NCI-H187 treated with DMSO at 0.1 percent for 48 hours (cell line): ENCODE measurements at regions not wholly inside any gene's neighbourhood (a gene's known extent, or its start where the extent isn't known, plus 50 kb on each side); places are given as distances from the start of the nearest gene placed in this dataset.

ENCODE experiments used
- DNase-seq: peaks from one replicate; lab custom pipeline; 2025; lab: John Stamatoyannopoulos, UW

DNA sequence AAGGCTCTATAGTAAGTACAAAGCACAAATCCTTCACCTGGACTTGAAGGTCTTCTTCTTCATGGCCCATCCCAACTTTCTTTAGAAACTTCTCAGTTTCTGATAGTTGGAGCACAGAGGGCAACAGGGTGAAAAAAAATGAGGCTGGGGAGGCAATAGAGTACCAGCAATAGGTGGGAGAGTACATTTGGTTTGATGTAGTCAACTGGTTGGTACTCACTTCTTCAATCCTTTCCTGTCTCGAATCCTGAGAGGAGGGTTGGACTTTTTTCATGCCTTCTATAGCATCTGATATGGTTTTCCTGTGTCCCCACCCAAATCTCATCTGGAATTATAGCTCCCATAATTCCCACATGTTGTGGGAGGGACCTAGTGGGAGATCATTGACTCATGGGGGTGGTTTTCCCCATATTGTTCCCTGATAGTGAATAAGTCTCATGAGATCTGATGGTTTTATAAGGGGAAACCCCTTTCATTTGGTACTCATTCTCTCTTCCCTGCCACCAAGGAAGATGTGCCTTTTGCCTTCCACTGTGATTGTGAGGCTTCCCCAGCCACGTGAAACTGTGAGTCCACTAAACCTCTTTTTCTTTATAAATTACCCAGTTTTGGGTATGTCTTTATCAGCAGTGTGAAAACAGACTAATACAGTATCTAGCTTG lies 75.9 kb upstream of the LCLAT1 start:
- DNase-seq, result no peak

DNA sequence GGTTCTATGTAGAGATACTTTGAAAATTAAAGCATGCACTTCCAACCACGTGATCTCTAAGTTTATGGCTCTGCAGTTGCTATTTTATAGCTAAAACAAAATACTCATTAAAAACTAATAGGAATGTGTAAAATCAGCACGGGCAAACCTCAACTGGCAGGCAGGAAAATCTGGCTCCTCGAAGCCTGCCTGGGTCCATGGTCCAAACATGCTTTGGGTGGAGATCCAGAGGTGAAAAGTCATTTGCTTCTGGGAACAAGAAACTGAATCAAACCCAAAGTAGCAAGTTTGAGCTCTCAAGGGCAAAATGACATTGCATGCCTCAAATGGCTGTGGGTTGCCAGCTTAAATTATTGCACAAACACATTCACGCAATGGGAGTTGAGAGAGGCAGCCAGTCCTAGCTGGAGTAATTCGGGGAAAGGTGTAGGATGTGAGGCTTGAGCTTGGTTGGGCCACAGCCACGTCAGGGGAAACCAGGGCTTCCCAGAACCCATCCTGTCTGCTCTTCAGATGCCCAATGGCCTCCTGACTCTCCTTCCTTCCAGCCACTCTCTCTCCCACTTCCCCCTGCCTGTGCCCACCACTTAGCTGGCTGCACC lies 75.2 kb upstream of the LCLAT1 start:
- no peak for DNase-seq

DNA sequence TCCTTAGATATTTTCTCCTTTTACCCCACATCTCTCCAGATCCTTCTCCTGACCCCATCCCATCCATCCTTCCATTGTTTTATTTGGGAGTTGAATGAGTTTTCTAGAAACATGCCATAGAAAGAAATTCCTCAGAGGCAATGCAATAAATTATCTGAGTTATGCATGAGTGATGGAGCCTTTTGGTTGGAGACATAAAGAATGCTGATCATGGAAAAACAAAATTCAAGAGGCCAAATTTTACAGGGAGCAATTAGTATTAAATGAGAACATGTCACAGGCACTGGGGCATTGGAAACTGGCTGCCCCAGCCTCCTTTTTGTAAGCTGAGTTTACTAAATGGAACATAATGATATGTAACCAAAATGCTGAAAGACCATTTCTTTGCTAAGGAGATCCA lies 74.2 kb upstream of the LCLAT1 start:
- DNase-seq, result no peak

DNA sequence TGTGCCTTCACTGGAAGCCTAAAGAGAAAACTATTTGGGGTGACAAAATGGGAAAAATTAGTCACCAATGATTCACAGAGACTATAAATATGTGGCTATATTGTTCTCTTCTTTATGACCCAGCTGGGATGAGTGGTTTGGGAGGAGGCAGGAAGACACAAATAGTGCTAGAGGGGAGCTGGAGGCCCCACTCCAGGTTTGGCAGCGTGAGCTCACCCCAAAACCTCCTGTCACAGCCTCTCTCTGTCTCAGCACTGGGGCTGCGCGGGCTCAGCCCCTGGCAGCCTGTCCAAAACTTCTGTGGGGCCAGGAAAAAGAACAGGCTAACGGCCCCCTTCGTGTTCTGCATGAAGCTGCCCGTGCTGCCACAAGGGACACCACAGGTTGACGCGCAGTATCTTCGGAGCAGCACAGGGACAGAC lies 73.2 kb upstream of the LCLAT1 start:
- no peak for DNase-seq

DNA sequence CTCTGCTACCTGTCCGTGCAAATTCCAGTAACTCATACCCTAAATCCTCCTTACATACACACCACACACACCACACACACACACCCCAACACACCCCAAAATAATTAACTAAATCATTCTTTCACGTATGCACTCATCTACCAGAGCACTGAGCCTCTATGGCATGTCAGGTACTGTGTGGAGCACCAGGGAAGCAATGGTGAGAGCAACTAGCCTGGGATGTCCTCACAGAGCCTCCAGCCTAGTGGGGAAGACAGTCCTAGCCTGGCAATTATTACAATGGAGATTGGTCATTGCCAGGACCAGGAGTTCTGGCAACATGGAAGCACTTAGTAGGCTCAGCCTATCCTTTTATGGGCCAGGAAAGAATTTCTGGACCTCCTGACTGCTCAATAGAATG lies 72.7 kb upstream of the LCLAT1 start:
- DNase-seq, result no peak

DNA sequence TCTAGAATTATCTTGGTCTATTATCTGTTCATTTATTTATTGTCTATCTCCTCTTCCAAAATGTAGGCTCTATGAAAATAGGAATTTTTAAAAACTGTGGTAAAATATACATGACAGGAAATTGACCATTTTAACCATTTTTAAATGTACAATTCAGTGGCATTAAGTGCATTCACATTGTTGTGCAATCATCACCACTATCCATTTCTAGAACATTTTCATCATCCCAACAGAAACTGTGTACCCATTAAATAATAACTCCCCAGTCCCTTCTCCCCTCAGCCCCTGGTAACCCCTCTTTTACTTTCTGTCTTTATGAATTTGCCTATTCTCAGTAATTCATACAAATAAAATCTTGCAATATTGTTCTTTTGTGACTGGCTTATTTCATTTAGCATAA lies 71.1 kb upstream of the LCLAT1 start:
- DNase-seq, result no peak

DNA sequence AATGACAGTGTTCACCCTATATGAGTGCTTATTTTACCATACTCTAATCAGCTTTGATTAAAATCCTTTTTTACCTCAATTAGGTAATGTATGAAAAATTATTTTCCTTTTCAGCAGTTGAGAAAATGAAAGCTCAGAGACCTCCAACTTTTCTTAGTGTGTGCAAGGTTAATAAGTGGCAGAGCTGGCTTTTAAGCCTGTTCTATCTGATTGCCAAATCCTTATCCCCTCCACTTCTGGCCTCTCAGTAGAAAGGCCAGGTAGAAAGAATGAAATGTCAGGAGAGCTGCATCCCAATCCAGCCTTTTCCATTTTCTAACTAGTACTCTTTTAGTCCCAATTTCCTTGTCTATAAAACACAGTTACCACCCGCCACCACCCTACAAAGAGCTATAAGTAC lies 67.6 kb upstream of the LCLAT1 start:
- no peak for DNase-seq

DNA sequence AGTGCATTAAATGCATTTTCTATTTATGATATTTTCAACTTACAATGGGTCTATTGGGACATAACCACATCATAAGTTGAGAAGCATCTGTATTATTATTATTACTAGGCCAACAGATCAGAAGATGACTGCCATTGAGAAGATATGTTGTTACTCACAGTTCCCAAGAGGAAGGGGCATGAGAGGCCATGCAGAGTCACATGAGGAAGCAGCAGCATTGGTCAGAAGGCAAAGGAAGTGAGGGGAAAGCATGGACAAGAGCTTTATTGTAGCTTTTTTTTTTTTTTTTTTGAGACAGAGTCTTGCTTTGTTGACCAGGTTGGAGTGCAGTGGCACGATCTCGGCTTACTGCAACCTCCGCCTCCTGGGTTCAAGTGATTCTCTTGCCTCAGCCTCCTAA lies 66.2 kb upstream of the LCLAT1 start:
- no peak for DNase-seq

DNA sequence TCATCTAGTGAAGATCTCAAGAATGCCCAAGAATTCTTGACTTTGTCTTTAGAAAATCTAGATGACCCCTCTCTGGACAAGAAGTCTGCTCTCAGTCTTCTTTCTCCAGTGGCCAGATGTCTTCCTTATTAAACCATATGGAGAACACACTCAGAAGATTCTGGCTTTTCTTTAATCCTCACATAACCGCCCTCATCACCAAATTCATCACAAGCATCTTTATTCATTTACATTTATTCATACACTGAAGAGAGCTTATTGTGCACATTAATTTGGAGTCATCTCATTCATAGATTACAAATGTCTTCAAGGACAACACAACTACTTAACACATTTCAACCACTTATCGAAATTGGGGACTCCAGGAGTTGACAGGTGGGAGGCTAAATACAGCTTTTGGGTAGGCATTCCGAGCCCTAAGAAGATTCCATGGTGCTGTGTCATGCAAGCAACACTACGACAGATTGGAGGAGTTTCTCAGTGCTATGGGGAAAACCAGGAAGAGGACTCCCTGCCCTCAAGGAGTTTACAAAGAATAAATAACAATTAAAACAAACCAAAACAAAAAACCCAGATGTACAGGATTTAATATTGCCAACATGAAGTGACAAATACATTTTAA lies 64.8 kb upstream of the LCLAT1 start:
- DNase-seq, result no peak

DNA sequence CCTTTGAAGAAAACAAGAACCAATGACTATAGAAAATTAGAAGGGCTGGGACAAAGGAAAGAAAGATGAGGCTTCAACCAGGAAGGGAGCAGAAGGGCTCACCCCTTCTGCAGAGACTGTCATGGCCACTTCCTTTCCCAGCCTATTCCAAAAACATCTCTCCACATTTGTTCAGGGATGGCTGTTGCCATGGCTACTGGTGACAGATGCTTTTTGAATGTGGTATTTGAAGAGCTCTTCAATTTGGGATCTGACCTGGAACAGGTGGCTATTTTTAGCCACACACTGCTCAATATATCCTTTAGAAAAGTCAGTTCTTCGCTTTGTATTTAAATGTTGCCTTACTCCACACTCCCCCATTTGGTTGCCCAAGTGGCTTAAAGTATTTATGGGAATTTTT lies 64.1 kb upstream of the LCLAT1 start:
- DNase-seq, result peak; percentile 94

DNA sequence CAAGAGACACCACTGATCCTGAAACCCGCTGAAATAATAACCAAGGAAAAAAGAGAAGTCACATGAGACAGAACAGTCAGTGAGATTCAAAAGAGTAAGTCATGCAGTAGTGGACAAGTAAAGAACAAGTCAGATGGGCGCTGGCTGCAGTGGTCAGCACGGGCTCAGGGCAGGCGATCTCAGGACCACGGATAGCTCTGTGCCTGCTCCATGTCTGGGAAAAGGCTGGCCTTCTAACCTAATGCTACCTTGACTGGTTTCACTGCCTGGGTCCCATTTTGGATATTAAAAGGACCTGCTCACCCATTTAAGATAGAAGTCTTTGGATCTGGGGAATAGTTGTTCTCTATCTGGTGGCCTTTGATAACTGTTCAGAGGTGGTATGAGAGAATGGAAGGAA lies 61.7 kb upstream of the LCLAT1 start:
- no peak for DNase-seq

DNA sequence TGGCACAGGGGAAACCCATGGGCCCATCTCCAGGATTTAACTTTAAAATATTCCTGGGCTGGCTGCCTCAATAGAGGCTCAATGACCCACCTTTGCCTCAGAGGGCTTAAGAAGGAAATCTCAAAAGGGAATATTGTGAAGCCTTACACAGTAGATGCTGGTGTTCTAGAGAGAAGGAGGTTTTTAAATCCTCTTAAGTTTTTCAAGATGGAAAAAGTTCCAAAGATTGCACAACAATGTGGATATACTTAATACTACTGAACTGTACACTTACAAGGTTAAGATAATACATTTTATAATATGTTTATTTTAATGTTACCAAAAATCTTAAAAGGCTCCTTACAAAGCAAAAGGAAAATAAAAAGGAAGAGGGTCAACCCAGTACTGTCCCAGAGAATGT lies 54.9 kb upstream of the LCLAT1 start:
- no peak for DNase-seq

DNA sequence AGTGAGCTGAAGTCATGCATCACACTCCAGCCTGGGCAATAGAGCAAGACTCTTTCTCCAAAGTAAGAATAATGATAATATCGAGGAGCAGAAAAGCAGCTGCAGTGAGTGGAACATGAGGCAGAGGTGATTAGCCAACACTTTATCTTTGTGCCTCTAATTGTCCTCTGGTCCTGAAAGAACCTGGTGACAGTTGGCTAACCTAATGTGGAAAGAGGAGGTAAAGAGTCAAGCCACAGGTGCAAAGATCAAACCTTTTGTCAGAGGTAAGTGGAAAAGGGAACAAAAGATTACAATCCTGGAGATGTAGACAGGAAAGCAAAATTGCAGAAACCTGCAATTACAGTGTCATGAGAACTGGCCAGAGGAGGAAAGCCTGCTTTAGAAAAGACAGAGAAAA lies 53.5 kb upstream of the LCLAT1 start:
- DNase-seq, result no peak

DNA sequence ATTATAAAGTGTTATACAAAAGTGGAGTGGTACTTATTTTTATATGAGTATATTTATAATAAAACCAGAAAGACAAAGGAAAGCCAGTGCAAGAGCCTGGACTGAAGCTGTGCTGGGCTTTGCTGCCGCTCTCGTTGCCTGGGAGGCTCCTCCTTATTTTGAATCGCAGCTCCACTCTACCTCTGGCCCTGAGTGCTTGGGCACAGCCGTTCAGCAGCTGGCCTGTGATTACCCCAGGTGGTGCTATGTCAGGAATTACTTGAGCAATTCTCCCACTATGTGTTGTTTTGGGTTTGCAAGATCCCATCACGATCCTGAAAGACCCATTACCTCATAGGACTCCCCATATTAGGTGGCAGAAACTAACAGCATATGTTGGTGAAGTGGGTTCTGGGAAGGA lies 53.0 kb upstream of the LCLAT1 start:
- no peak for DNase-seq

DNA sequence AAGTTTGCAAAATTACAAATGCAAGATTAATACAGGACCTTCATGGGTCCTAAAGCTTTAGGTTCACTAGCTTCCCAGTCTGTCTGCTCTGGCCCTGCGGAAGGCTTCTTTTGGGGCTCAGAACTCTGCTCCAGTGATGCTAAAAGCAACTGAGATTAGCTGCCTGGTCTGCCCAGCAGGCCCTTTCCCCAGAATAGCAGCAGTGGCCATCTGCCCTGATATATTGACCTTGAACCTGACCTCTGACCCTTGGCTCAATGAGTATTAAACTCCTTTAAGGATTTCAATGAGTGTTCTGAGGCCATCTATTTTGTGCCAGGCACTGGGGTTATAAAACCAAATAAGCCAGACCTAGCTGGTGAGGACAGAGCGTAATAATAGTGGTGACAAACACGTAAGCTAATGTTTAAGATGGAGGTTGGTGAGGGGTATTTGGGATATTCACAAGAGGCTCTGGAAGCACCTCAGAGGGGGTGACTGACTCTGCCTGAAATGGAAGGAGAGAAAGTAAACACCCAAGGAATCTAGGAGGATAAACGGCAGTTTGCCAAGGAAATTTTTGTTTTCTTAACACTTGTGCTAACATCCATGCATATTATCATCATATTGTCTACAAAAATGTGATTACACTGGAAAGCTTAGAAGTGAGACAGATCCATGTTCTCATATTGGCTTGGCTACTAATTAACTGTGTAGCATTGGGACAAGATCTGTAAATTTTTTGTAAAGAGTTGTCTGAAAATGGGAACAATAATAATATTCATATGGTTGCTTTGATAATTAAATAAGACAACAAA lies 50.4 kb upstream of the LCLAT1 start:
- DNase-seq, result no peak
